GM18867 (cell line): ENCODE measurements at regions not wholly inside any gene's neighbourhood (a gene's known extent, or its start where the extent isn't known, plus 50 kb on each side); places are given as distances from the start of the nearest gene placed in this dataset.

Experiments
- ATAC-seq: cut with Tn5 transposase; IDR thresholded peaks from one replicate; pipeline ENCODE4 v1.9.1; 2021; ENCODE audit warnings: mild to moderate bottlenecking, moderate library complexity; ENCODE audit not compliant: unreplicated experiment

DNA sequence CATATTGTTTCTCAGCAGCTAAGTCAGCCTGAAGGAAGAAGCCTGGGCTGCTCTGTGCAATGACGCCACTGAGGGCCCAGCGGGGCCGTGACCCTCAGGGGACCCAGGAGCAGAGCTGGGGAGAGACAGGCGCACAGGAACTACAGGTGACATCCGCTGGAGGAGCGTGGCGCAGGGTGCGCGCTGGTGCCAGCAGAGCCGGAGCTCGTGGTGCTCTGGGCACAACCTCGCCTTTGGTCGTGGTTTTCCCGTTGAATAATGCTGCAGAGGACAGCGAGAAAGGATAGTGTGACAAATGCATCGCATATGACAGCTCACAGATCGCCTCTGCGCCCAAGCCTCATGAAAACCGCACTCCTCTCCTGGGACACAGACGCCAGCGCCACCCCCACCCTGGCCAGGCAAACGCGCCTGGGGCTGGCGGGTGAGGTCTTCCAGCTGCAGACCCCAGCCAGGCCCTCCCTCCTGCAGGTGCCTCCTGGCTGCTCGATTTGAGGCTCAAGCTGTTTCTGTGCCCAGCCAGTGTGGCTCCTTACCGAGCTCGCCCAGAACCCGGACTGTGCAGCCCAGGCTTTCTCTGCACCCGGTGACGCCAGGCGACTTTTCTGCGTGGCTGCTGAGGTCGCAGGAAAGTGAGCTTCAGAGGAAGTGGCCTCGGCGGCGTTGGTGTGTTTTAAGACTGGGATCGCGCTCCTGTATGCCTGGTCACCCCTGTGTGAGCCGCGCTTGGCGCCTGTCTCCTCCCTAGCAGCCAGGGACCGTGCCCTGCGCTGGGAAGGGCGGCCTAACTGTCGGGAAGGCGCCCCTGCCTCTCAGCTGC lies 583.1 kb upstream of the HS6ST1 start:
- no peak for ATAC-seq

DNA sequence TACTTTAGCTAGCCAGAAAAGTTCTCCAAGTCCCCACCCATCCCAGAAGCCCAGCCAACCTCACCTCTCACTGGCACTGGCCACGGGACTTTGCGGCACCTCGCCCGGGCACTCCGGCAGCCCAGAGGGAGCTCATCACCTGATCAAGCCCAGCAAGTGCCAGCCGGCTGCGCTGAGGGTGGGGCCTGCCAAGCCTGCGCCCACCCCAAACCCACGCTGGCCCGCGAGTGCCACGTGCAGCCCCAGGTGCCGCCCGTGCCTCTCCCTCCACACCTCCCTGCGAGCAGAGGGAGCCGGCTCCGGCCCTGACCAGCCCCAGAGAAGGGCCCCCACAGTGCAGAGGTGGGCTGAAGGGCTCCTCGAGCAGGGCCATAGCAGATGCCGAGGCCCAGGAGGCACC lies 585.0 kb upstream of the HS6ST1 start:
- no peak for ATAC-seq

DNA sequence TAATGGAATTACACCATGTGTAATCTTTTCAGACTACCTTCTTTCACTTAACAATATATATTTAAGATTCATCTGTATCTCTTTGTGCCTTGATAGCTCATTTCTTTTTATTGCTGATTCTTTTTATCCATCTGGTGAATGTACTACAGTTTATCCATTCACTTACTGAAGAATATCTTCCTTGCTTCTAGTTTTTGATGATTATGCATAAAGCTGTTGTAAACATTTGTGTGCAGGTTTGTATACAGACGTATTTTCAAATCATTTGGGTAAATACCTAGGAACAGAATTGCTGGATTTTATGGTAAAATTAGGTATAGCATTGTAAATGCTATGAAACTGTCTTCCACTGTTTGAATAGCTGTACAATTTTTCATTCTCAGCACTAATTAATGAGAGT lies 592.6 kb upstream of the HS6ST1 start:
- ATAC-seq = no peak

DNA sequence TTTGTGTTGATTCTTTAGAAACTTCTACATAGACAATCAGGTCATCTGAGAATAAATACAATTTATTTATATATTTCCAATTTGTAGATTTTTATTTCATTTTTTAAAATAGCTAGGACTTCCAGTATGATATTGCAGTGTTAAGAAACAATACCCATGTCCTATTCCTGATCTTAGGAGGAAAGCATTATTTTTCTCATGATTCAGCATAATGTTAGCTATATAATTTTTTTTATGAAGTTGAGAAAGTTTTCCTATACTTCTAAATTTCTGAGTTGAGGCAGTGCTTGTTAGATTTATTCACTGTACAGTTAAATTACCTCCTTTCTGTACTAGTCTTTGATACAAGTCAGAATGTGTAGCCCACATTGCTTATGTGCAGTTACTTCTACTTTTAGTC lies 595.7 kb upstream of the HS6ST1 start:
- no peak for ATAC-seq

DNA sequence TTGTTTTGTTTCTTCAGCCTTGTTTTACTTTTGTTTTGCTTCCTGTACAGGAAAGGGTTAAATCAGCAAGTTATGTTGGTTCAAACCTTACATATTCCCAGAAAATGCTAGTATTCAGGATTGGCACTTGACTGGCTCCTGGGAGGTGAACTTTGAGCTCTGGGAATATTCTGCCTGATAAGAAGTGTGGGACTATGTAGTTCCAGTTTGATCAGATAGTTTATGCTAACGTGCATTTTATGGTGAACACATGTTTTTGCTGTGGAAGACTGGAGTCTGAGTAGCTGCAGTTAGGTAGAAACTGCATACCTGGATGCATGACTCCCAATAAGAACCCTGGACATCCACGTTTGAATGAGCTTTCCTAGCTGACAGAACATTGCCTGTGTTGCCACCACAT lies 603.1 kb upstream of the HS6ST1 start:
- ATAC-seq = no peak

DNA sequence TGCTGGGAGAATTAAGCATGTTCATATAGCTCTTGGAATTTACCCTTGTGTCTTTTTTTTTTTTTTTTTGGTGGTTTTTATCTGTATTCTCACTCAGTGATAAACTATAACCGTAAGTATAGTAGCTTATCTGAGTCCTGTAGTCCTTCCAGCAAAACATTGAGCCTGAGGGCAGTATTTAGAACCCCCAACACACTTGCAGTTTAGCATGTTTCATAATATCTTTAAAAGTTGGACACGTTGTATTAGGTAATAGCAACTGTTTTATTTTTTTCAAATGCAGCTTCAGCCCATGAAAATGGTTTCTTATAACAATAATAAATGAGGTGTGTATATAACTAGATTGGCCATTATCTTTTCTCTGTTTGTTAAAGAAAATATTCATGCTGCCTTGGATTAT lies 603.5 kb upstream of the HS6ST1 start:
- ATAC-seq = no peak

DNA sequence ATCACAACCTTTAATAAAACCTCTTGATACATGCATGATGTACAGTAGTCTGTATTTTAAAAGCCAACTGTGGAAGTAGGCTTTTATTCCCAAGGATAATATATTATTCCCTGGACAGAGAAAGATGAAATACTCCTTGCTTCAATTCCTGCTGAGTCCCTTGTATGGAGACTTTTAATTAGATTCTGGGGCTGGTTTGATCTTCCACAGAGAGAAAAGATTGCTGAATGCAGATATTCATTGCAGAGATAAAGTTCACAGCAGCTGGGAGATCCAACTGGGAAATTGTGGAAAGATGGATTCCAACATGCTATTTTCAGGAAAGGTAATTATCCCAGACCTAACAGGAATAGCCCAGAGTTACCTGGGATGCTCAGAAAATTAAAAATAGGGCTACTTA lies 607.0 kb upstream of the HS6ST1 start:
- no peak for ATAC-seq

DNA sequence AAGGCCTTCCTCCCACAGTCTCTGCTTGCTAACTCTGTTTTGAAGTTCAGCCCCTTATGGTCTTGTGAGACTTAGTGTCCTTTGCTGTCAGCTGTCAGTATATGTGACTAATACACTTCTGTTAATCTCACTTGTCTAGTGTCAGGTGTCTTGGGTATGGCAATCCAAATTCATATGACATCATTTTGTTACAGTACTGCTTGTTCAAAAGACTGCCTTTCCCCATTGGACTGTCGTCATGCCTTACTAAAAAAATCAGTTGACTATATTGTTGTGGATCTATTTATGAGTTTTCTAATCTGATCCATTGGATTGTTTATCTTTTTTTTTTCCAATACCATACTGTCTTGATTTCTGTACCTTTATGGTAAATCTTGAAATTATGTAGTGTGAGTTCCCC lies 611.4 kb upstream of the HS6ST1 start:
- ATAC-seq = no peak

DNA sequence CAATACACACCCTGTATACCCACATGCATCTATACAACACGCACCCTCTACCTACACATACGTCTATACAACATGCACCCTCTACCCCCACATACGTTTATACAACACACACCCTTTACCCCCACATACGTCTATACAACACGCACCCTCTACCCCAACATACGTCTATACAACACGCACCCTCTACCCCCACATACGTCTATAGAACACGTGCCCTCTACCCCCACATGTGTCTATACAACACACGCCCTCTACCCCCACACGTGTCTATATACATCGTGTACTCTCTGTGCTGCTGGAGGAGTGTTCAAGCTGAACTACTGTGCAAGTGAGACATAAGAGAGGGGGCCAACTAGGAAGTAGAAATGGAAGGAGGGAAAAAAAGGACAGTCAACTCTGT lies 621.7 kb upstream of the HS6ST1 start:
- no peak for ATAC-seq

DNA sequence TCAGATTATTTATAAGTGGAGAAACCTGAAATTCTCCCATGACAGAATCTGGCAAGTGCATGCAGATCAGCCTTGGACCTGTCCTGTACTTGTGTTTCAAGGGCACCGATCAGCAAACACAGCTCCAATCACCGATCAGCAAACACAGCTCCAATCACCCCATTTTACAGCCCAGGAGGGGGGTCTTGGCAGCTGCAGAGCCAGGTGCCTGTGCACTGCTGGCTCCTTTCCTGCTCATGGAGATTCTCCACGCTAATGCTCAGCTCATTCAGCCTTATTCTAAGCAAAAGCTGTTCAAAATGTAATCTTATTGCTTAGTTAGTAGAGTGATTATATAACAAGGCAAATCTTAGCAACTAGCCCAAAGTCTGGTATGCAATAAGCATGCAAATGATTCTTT lies 623.1 kb upstream of the HS6ST1 start:
- no peak for ATAC-seq

DNA sequence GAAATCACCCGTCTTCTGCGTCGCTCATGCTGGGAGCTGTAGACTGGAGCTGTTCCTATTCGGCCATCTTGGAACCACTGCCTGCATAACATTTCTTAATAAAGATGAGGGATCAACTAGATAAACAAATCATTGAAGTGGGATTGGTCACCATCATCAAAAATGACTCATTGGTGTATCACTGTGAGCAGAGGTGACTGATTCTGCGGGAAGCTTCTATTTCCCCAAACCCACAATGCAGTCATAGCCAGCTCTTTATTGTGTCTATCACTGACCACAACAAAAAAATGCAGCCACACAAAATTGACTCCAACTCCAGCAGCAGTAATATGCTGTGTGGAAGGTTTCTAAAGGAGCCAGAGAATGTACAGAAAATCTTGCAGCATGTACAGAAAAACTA lies 630.7 kb upstream of the HS6ST1 start:
- no peak for ATAC-seq

DNA sequence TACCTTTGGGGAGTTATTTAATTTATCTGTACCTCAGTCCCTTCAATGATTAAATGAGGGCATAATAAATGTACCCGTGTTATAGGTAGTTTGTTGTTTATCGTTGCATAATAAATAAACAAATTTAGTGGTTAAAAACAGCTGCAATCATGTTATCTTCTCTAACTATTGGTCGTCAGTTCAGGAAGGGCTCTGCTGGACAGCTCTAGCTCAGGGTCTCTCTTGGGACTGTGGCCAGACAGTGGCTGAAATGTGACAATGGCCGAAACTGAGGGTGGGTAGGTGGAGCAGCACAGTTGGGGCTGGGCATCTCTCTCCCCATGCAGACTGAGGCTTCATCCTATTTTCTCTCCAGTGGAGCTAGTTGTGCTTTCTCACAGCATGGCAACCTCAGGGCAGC lies 632.1 kb upstream of the HS6ST1 start:
- no peak for ATAC-seq

DNA sequence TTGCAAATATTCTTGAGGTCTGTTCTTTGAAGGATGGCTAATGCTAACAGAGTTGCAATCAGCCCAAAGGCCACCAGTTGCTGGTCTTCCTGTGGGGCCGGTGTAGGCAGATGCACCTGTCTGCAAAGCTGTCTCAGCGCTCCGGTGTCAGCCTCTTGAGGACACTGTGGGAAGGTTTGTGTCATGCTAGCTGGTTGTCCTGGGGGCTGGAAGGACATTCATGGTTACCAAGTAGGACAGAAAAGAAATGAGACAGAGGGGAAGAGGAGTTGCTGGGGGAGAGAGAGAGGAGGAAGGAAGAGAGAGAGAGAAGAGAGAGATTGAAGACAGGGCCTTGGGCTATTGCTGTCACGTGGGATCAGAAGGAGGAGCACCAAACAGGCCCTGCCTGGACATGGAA lies 639.6 kb upstream of the HS6ST1 start:
- no peak for ATAC-seq

DNA sequence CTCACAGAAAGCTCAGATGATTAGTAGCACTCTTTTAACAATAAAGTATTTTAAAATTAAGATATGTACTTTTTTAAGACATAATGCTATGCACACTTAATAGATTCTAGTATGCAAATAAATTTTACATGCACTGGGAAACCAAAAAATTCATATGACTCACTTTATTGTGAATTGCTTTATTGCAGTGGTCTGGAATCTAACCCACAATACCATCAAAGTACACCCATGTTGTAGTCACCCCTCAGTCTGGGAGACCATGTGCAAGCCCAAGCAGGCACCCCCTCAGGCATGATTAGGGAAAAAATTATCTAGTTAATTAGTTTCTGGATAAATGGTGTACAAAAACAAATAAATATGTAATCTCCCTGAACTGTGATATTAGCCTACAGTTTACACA lies 649.0 kb upstream of the HS6ST1 start:
- no peak for ATAC-seq

DNA sequence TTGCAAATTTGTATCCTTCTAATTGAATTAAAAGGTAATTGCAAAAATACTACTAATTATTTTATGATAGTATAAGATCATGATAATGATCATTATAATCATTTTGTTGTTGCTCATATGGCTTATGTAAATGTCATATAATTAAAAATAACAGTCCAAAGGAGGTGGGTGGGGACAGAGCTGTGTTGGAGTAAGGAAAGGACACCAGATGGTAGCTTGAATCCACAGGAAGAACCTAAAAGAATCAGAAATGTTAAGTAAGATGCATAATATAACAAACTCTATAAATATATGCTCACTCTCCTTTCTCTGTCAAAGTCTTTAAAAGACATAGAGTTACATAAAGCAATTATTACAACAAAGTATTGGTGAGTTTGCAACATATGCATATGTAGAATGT lies 650.7 kb upstream of the HS6ST1 start:
- no peak for ATAC-seq

DNA sequence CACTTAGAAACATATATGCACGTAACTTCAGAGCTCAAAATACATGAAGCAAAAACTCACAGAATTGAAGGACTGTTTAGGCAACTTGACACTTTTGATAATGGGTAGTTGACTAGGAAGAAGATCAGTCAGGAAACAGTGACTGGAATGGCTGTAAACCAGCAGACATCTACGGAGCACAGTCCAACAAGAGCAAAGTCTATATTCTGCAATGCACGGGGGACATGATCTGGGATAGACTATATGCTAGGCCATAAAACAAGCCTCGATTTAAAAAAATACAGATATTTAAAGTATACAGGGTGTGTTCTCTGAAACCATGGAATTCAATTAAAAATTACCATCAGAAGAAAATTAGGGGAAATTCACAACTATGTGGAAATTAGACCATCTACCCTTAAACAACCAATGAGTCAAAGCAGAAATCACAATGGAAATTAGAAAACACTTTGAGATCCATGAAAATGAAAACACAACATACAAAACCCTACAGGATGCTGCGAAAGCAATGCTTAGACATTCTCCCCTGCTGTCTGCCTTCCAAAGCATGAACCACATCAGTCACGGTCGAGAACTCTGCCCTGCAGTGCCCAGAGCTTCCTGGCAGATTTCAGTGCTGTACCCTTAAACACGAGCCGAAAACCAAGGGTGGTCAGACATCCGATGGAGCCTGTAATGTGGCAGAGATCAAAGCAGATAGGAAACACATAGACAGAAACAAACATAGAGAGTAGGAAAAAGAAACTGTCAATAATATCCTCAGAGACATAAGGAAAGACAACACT lies 651.9 kb upstream of the HS6ST1 start:
- no peak for ATAC-seq

DNA sequence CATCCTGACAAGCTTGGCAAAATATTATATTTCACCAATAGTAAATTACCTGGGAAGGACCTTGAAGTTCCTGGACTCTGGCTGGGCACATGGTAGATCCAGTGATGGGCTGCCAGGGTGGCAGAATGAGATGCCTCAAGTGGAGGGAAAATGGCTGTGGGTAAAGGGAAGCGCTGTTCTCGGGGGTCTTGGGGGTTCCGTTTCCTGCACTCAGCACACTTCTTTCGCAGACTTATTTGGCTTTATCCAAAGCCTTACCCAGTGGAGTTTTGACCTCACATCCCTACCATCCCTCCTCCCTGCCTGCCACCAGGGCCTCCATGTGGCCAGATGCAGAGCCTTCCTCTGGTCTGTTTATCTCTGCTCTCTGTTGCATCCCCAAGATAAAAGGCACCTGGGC lies 654.9 kb upstream of the HS6ST1 start:
- ATAC-seq = no peak

DNA sequence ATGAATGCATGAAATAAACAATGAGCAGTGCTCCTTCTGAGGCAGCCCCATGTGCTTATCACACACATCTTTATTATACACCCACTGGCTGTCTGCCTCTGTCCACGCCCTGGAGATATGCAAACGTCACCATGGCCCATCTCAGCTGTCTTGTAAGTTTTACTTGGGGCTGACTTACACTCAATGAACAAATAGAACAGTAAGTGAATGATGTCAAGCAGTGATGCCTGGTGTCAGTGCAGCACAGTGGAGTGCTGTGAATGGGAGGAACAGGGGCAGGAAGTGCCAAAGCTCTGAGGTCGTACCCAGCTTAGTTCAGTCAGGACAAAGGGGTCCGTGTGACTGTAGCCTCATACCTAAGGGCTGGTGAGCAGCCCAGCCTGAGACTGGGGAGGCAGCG lies 659.5 kb upstream of the HS6ST1 start:
- no peak for ATAC-seq

DNA sequence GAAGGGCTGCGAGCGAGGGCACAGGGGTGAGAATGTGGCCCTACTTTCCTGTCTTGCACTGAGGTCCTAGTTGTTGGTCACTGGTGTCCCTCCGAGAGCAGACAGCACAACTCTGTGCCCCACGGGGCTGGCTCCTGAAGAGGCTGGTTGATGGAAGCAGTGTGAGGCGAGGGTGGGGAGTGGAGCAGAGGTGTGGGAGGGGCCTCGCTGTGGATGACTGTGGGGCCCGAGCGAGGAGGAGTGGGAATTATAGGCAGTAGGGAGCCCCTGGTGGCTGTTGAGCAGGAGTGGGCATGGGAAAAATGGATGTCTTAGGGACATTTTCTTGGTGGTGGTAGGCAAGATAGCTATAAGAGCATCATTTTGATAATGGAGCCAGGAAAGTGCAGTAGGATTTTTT lies 660.5 kb upstream of the HS6ST1 start:
- ATAC-seq = no peak

DNA sequence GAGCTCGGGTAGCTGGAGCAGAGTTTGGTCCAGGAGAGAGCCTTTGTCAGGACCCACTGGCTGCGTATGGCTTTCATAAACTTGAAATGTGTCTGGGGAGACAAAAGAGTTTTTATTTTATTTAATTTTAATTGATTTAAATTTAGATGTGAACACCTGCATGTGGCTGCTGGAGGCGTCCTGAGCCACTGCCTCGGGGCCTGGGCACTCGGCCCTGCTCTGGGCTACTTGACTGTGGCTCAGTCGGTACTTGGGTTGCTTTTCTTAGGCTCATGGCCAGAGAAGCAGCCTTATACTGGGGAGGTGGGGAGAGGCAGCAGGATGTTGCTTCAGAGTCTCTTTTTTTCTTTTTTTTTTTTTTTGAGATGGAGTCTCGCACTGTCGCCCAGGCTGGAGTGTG lies 661.8 kb upstream of the HS6ST1 start:
- no peak for ATAC-seq

DNA sequence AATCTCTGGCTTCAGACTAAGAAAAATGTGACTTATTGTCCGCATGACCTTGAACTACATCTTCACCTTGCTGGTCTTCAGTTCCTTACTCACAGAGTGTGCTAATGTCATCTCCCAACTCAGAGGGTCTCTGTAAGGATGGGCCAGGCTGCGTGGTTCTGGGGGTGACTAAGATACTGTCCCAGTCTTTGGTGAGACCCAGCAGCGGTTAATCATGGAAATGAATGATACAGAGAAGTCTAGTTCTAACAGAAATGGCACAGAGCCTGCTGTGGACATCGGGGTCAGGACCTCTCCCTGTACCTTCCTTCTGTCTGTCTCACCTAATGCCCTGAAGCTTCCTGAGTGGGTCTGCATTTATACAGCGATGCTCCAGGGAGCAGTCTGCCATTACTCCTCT lies 662.7 kb upstream of the HS6ST1 start:
- ATAC-seq = no peak

DNA sequence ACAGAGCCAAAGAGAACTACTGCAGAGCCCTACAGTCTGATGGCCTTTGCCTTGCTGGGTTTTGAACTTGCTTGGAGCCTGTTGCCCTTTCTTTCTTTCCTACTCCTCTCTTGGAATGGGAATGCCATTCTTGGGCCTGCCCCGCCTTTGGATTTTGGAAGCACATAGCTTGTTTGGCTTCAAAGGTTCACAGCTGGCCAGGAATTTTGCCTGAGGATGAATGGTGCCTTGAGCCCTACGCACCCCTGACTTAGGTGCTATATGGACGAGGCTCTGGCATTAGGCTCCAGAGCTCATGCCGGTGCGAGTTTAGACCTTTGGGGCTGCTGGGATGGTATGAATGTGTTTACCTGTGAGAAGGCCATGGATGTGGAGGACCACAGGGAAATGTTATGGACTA lies 663.3 kb upstream of the HS6ST1 start:
- no peak for ATAC-seq

DNA sequence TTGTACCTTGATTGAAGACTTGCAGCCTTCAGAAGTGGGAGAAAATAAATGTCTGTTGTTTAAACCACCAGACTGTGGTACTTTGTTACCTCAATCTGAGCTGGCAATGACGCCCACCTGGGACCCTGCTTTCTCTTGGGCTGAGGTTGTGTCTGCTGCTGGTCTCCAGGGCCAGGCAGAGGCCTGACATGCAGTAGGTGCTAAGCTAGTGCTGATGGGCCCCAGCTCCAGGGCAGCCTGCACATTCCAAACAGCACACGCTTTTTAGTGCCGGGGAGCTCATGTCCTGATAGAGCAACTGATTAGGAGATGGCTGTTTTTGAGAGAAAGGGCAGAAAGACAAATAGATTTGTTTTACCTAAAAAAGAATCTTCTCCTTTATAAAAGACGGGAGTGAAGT lies 664.0 kb upstream of the HS6ST1 start:
- no peak for ATAC-seq
